ENCODE measurements at regions not wholly inside any gene's neighbourhood (a gene's known extent, or its start where the extent isn't known, plus 50 kb on each side); places are given as distances from the start of the nearest gene placed in this dataset.

DNA sequence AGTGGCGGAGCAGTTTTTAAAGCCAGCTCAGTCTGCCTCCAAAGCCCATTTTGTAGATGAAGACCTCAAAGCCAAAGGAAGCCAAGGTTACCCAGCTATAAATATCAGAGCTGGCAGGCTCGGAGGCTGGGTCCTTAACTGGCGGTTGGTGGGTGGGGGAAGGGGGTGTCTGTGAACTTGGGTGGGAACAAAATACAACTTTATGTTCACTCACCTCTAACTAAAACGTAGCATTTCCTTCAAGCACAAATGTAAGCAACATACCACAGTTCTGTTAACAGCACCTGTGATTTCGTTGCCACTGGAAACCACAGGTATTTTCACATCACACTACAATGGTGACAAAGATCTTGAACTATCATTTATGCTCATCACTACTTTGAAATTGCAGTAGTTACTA is 99.7 kb upstream of the SYT13 start:
- 47 to 68% (median 62%) methylated on average over 5 of the region's 5 CpGs for WGBS, 4 donors

DNA sequence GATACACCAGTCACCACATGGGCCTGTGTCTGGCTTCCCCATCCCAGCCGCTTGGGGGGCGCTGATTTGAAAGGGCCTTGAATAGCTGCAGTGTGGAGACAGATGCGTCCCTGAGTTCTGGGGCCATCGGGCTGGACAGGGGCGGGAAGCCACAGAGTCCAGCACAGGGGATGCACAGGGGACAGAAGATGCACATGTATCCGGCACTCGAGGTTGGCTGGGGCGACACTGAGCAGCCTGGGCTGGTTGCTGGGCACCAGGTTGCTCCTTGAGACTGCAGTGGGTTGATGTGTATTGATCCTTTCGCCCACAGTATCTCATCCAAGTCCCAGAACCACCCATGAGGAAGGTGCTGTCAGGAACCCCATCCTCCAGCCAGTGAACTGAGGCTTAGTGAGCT is 99.3 kb upstream of the SYT13 start:
- no peak for DNase-seq
- H3K27ac ChIP-seq = no peak overlapping the region
- H3K36me3 ChIP-seq (replicated peaks in 1 of 2) = no peaks in the 10 kb centered on the region
- H3K4me1 ChIP-seq (replicated peaks in 1 of 2) = no peaks in the 10 kb centered on the region
- TF ChIP-seq, protein P1, sequence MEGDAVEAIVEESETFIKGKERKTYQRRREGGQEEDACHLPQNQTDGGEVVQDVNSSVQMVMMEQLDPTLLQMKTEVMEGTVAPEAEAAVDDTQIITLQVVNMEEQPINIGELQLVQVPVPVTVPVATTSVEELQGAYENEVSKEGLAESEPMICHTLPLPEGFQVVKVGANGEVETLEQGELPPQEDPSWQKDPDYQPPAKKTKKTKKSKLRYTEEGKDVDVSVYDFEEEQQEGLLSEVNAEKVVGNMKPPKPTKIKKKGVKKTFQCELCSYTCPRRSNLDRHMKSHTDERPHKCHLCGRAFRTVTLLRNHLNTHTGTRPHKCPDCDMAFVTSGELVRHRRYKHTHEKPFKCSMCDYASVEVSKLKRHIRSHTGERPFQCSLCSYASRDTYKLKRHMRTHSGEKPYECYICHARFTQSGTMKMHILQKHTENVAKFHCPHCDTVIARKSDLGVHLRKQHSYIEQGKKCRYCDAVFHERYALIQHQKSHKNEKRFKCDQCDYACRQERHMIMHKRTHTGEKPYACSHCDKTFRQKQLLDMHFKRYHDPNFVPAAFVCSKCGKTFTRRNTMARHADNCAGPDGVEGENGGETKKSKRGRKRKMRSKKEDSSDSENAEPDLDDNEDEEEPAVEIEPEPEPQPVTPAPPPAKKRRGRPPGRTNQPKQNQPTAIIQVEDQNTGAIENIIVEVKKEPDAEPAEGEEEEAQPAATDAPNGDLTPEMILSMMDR (IDR thresholded peaks at IDR 0.05) = no peak
- no peak for TF ChIP-seq POLR2A (IDR thresholded peaks at IDR 0.05)
- peaks cover 16% of the 10 kb centered on the region for H3K27me3 ChIP-seq
- no peaks in the 10 kb centered on the region for H3K9me3 ChIP-seq (replicated peaks in 1 of 3)
- H3K4me3 ChIP-seq = no peak overlapping the region
- intact Hi-C loops (cut with DNase I) = no loop called here
- 74 to 81% (median 78%) methylated on average over 3 to 9 of the region's 9 CpGs for WGBS, 4 donors

More for the DNA sequence above, 99.7 kb upstream of the SYT13 start:
- Histone ChIP-seq H3K27ac (no peak overlapping the region), H3K9me3 (replicated peaks in 1 of 3) (no peaks in the 10 kb centered on the region), H3K4me1 (replicated peaks in 1 of 2) (no peaks in the 10 kb centered on the region), H3K4me3 (no peak overlapping the region), H3K27me3 (peaks cover 16% of the 10 kb centered on the region), H3K36me3 (replicated peaks in 1 of 2) (no peaks in the 10 kb centered on the region)
- TF ChIP-seq, protein P1 (IDR thresholded peaks at IDR 0.05) = no peak
- TF ChIP-seq POLR2A (IDR thresholded peaks at IDR 0.05) = no peak
- intact Hi-C loops (cut with DNase I) = no loop called here
- DNase-seq = no peak

DNA sequence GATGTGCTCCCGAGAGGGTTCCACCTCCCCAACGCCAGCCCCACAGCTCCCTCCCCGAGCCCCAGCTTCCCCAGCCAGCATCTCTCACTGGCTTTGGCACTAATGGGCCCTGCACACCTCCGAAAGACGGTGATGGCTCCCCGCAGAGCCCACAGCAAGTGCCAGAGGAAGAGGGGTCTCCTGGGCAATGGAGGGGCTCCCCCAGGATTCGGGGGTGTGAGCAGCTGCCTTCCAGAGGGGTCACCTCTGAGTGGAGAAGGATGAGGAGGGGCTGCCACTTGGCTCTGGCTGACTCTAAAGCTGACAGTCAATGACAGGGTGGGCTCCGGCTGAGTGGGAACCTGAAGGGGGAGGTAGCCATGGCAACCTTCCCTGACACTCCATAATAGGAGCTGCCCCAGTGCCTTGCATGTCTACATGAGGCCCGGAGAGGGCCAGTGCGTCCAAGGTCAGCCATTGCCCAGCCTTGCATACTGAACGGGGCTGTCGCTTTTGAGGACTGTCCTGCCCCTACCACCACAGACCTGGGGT is 98.6 kb upstream of the SYT13 start:
- intact Hi-C loops (cut with DNase I) = no loop called here
- no peak overlapping the region for H3K4me3 ChIP-seq
- H3K27ac ChIP-seq = no peak overlapping the region
- no peaks in the 10 kb centered on the region for H3K36me3 ChIP-seq (replicated peaks in 1 of 2)
- TF ChIP-seq, protein P1 (IDR thresholded peaks at IDR 0.05) = no peak
- no peak for TF ChIP-seq POLR2A (IDR thresholded peaks at IDR 0.05)
- 56 to 67% (median 58%) methylated on average over 6 to 12 of the region's 12 CpGs for WGBS, 4 donors
- H3K4me1 ChIP-seq (replicated peaks in 1 of 2) = no peaks in the 10 kb centered on the region
- no peaks in the 10 kb centered on the region for H3K9me3 ChIP-seq (replicated peaks in 1 of 3)
- H3K27me3 ChIP-seq = peaks cover 16% of the 10 kb centered on the region
- DNase-seq = no peak

DNA sequence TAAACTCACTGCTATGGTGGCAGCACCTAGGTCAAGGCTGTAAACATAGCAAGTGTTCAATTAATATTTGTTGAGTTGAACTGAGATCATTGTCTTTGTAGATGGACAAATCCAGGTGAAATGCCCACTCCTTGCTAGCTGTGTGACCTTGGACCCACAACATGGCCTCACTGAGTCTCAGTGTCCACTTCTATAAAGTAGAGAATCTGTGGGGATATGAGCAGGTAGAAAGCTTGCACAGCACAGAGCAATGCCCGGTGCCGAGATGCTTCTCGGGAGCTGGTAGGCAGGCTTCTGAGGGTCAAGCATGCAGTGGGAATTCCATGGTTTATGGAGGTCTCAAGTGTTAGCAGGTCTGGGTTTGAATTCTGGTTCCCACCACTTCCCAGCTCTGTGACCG is 97.9 kb upstream of the SYT13 start:
- H3K27ac ChIP-seq = no peak overlapping the region
- H3K9me3 ChIP-seq (replicated peaks in 1 of 3) = no peaks in the 10 kb centered on the region
- TF ChIP-seq, protein P1 (IDR thresholded peaks at IDR 0.05) = no peak
- TF ChIP-seq POLR2A (IDR thresholded peaks at IDR 0.05) = no peak
- intact Hi-C loops (cut with DNase I) = no loop called here
- WGBS, 4 donors = 81 to 96% (median 89%) methylated on average over 4 of the region's 4 CpGs
- no peak overlapping the region for H3K4me3 ChIP-seq
- no peak for DNase-seq
- peaks cover 16% of the 10 kb centered on the region for H3K27me3 ChIP-seq
- H3K36me3 ChIP-seq (replicated peaks in 1 of 2) = no peaks in the 10 kb centered on the region
- no peaks in the 10 kb centered on the region for H3K4me1 ChIP-seq (replicated peaks in 1 of 2)
